ENCODE measurements at regions not wholly inside any gene's neighbourhood (a gene's known extent, or its start where the extent isn't known, plus 50 kb on each side); places are given as distances from the start of the nearest gene placed in this dataset.
A peak's percentile ranks its signal among the peaks of the same experiment; 100 is the strongest.
"Not testable (repeated sequence)": the region's sequence is repeated elsewhere in the genome, so short reads cannot be mapped to it uniquely, and the experiment has no call there.

DNA sequence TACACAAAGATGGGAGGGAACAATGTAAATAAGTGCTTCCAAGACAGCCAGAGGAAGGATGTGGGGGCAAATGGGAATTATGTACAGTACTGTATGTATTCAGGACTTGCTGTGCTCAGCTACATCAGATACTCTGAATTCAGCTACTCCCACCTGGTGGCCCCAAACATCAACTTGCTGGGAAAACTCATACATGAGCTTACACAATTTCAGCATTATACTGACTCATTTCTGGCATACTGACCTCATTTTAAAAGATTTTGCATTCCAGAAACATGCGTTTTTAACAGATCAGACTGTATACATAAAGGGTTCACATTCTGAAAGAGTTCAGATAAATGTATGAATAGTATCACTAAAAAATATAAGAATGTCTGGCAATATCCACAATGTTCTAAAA, 59.7 kb downstream of the GPX5 start:
- no peak for DNase-seq

DNA sequence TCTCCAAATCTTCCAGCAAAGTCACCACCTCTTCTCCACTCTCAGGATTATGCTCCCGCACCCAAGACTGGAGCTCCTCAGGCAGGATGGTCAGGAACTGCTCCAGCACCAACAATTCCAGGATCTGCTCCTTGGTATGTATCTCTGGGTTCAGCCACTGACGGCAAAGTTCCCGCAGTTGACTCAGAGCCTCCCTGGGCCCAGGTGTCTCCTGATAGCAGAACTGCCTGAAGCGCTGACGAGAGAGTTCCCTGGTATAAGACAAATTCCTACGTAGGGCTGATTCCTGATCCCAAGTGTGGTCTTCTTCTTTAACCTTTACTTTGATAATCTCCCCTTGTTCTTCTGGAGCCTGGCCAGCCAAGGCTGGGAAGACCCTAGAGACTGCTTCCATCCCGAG, 60.6 kb downstream of the GPX5 start:
- no peak for DNase-seq

GRCh38 chr6:28586962-28587745, 61.5 kb downstream of the GPX5 start:
- no peak for DNase-seq

DNA sequence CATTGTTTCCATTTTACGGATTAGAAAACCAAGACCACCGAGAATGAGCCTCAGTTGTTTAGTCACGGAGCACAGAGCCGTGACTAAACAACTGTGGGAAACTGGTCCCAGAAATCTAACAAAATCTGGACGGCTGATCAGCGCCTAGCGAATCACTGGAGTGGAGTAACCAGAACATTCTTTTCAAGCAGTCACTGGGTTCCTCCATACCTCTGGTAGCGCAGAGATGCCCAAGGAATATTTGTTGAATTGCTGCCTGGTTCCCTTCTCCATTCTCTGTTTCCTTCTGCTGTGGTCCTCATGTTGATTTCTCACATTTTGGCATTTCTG, 62.0 kb downstream of the GPX5 start:
- DNase-seq: no peak

DNA sequence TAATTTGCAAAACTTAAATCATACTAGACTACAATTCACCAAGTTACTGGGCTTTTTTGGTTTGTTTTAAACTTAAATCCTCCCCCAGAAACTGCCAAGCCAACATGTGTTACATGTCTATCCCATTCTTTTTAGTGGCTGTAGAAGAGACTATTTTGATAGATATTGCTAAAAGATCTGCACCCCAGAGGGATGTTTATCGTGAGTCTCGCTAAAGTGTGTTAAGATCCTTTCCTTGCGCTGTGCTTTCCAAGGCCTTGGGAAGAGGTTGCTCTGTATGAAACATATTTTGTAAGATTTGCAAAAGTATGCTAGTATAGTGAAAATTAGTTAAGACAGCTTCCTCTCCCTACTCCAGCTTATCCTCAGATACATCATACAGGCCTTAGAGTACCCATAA, 63.0 kb downstream of the GPX5 start:
- DNase-seq: no peak

DNA sequence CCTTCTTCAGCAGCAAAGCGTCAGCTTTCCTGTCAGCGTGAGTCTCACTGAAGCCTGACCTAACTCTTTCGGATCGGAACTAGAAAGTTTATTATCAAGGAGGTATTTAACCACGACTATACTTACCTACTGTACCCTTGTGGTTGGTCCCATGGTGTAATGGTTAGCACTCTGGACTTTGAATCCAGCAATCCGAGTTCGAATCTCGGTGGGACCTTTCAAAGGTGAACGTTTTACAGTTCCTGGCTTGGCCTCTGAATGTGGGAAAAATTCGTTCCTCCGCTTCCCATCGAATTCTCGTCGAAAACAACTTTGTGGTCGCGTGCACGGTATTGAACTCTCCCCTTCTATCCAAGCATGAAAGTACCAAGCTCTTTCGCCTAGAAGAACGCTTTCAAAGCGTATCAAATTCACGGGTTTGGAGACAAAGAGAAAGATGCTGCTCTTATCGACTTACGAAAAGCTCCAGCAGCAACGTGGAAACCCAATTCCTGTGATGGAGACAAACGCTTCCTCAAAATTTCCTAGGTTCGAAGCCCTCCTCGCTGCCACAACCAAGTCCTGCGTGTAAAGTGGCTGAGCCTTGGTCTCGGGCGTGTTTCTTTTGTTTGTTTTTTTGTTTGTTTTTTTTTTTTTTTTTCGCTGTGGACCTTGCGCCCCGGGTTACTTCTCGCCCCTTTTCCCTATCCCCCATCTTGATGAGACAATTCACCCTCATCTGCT, 63.7 kb downstream of the GPX5 start:
- peak; percentile 14 to 64 for DNase-seq

DNA sequence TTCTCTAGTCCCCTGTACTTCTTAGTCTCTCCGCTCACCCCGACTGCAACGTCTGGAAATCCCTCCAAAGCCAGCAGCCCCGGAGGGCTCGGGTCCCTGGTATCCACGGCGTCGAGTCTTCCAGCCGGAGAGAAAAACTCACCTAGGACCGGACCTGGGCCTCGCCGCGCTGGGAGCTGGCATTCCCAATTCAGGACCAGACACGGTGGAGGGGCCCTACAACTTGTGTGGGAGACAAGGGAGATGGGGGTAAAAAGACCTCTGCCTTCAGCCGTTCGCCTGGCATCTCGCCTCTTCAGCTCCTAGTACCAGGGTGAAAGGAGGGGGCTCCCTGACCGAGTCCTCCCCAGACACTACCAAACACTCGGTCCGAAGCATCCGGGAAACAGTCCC, 64.3 kb downstream of the GPX5 start:
- DNase-seq: no peak

- peak; percentile 46 to 50 for DNase-seq
These were observed 71.6 kb downstream of the GPX5 start for GRCh38 chr6:28597217-28597835.

DNA sequence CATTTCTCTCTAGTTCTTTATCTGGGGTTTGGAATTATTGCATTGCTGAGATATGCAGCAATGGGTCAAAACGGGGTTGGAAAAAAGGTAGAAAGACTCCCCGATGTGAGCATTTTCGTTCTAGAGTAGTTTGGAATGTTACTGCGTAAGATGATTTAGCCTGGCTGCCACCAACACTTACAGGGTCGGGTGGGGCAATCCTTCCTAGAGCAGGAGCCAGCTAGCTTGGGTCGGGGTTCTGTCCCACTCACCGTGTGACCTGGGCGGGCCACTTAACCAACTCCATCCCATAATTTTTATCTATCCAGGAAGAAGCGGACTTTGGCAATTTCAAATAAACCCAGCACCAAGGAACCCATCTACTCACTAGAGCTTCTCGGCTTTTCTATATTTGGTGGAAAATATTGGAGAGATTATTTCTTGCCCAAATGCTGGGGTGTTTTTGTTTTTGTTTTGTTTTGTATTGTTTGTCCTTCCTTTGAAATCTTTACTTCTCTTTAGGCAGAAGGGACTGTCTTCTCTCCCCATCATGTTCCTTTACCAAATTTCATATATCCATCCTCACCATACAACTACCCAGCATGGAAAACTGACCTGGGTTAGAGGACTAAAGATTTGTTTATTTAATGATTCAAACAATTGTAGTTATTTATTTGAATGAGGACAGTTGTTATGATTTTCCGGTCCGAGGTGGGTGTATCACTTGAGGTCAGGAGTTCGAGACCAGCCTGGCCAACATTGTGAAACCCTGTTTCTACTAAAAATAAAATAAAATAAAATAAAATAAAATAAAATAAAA, 72.4 kb downstream of the GPX5 start:
- peak in 1 of 2 experiments; percentile 17 for DNase-seq

DNA sequence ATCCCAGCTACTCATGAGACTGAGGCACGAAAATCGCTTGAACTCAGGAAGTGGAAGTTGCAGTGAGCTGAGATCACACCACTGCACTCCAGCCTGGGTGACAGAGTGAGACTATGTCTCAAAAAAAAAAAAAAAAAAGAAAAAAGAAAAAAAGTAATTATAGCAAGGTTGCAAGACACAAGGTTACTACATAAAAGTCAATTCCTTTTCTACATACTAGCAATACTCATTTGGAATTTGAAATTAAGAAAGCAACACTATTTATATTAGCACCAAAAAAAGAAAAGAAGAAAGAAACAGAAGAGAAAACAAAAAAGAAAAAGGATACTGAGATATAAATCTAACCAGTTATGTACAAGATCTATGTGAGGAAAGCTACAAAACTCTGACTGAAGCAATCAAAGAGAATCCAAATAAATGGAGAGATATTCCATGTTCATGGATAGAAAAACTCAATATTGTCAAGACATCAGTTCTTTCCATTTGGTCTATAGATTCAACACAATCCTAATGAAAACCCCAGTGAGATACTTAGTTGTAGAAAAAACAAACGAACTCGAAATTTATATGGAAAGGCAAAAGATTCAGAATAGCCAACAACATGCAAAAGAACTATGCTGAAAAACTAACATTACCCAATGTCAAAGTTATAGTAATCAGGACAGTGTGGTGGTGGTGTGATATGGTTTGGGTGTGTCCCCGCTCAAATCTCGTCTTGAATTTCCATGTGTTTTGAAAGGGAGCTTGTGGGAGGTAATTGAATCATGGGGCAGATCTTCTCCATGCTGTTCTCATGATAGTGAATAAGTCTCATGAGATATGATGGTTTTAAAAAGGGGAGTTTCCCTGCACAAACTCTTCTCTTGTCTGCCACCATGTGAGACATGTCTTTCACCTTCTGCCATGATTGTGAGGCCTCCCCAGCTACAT, 73.3 kb downstream of the GPX5 start:
- no peak for DNase-seq

DNA sequence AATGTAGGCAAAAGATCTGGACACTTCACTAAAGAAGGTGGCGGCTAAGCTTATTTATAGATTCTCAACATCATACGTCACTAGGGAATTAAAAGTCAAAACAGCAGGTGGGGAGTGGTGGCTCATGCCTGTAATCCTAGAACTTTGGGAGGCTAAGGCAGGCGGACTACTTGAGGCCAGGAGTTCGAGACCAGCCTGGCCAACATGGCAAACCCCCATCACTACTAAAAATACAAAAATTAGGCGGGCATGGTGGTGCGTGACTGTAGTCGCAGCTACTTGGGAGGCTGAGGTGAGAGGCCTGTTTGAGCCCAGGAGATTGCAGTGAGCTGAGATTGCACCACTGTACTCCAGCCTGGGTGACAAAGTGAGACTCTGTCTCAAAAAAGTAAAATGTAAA, 74.6 kb downstream of the GPX5 start:
- DNase-seq: no peak

DNA sequence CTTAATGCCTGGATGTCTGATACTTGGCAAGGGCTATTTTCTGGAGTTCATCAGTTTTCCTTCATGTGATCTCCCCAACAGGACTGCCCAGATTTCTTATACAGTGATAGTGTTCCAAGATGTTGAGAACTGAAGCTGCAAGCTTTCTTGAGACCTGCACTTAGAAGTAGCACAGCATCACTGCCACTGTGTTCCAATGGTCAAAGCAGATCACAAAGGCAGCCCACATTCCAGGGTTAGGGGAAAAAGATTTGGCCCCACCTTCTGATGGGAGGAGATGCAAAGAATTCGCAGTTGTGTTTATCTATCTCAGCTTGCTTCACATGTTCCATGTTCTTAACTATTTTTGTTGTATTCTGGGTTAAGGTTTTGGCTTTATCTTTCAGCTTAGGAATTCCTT, 78.2 kb downstream of the GPX5 start:
- no peak for DNase-seq

GRCh38 chr6:28606424-28607391, 81.0 kb downstream of the GPX5 start:
- peak; percentile 65 to 74 for DNase-seq

GRCh38 chr6:28607990-28608389, 82.3 kb downstream of the GPX5 start:
- DNase-seq: no peak

DNA sequence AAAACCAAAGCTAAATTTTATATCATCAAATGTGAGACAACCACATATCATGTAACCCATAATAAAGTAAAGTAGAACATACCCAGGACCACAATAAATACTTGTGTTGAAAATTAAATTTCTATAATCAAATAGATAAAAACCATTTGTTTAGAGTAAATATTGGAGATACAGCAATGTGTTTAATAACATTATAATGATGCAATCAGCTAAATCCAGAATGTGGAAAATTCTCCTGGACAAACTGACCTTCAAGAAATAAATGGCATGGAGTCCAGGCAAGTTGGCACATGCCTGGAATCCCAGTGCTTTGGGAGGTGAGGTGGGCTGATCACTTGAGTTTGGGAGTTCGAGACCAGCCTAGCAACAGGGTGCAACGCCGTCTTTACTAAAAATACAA, 84.0 kb downstream of the GPX5 start:
- DNase-seq: no peak

- no peak for DNase-seq
These were observed 89.9 kb downstream of the GPX5 start for GRCh38 chr6:28615616-28615954.

DNA sequence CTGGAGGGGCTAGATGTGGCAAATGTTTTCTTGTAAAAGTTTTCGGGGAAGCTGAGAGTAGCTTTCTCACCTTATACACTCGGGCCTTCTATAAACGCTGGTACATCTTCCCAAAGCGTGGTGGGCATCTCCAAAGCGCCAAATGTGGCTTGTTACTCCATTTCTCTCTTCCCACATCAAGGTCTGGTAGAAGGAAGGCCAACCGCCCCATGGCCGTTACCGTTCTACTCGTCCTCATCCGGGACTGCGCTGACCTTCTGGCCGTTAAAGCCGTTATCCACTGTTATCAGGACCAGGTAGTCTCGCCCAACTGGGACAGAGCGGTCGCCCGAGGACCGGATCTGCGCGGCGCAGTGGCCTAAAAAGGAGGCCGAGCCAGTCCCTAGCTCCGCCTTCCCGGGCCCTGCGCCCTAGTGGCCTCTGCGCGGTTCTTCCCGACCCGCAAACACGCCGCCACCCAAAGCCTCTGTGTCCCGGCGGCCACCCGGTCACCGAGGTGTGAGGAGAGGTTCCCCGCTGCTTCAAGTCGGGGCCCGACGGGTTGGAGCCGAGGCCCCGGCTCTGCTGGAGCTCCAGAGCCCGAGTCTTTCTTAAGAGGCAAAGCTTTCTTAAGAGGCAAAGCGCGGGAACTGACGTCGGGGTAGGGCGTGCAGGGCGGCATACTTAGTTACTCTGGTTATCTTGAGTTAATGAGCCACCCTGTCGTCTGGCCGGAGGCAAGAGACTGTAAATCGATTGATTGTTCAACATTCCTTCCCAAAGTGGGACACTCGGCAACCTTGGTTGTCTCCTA, 90.5 kb downstream of the GPX5 start:
- DNase-seq: no peak

GRCh38 chr6:28618898-28619555, 93.3 kb downstream of the GPX5 start:
- DNase-seq: no peak

DNA sequence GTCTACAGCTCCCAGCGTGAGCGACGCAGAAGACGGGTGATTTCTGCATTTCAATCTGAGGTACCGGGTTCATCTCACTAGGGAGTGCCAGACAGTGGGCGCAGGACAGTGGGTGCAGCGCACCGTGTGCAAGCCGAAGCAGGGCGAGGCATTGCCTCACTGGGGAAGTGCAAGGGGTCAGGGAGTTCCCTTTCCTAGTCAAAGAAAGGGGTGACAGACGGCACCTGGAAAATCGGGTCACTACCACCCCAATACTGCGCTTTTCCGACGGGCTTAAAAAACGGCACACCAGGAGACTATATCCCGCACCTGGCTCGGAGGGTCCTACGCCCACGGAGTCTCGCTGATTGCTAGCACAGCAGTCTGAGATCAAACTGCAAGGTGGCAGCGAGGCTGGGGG, 95.6 kb downstream of the GPX5 start:
- not testable (repeated sequence) for DNase-seq

DNA sequence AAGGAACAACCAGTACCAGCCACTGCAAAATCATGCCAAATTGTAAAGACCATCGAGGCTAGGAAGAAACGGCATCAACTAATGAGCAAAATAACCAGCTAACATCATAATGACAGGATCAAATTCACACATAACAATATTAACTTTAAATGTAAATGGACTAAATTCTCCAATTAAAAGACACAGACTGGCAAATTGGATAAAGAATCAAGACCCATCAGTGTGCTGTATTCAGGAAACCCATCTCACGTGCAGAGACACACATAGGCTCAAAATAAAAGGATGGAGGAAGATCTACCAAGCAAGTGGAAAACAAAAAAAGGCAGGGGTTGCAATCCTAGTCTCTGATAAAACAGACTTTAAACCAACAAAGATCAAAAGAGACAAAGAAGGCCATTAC, 97.6 kb downstream of the GPX5 start:
- not testable (repeated sequence) for DNase-seq
